Trophoblast cell (in vitro differentiated cells and primary cell): ENCODE measurements at regions not wholly inside any gene's neighbourhood (a gene's known extent, or its start where the extent isn't known, plus 50 kb on each side); places are given as distances from the start of the nearest gene placed in this dataset.
A peak's percentile ranks its signal among the peaks of the same experiment; 100 is the strongest.

ENCODE experiments used
- DNase-seq, 2 donors: peaks; one replicate each; pipeline ENCODE4 v3.0.0-alpha.2; 2016
- H2AFZ ChIP-seq: 2 replicates; pipeline ENCODE4 v1.6.1; 2013; ENCODE audit warnings: low read length, moderate library complexity, mild to moderate bottlenecking; ENCODE audit not compliant: insufficient read depth, poor library complexity
- H2AK5ac ChIP-seq: 2 replicates; pipeline ENCODE4 v1.6.1; 2013; ENCODE audit warnings: mild to moderate bottlenecking, low read length
- H2BK120ac ChIP-seq: 2 replicates; pipeline ENCODE4 v1.6.1; 2013; ENCODE audit warnings: low read length, mild to moderate bottlenecking, moderate library complexity; ENCODE audit not compliant: insufficient read depth, poor library complexity
- H2BK12ac ChIP-seq: 2 replicates; pipeline ENCODE4 v1.6.1; 2013; ENCODE audit warnings: mild to moderate bottlenecking, low read length, moderate library complexity
- H2BK5ac ChIP-seq: 2 replicates; pipeline ENCODE4 v1.6.1; 2013; ENCODE audit warnings: low read length, low read depth, moderate library complexity, mild to moderate bottlenecking; ENCODE audit not compliant: poor library complexity
- H3K14ac ChIP-seq: 2 replicates; pipeline ENCODE4 v1.6.1; 2013; ENCODE audit warnings: mild to moderate bottlenecking, low read length
- H3K18ac ChIP-seq: 2 replicates; pipeline ENCODE4 v1.6.1; 2013; ENCODE audit warnings: mild to moderate bottlenecking, low read length
- H3K23ac ChIP-seq: 2 replicates; pipeline ENCODE4 v1.6.1; 2013; ENCODE audit warnings: low read length
- H3K27ac ChIP-seq: 2 replicates; pipeline ENCODE4 v1.5.1; 2013; ENCODE audit warnings: low read depth, mild to moderate bottlenecking, inconsistent platforms, low read length, moderate library complexity
- H3K27me3 ChIP-seq: 2 replicates; pipeline ENCODE4 v1.6.1; 2013; ENCODE audit warnings: inconsistent platforms, mild to moderate bottlenecking, low read length, moderate library complexity; ENCODE audit not compliant: insufficient read depth
- H3K36me3 ChIP-seq, 2 experiments: 1 replicate in 1 of 2; 2 replicates in 1 of 2; pipeline ENCODE4 v1.6.1; 2013; ENCODE audit warnings: low read length in 2 of 2, mild to moderate bottlenecking in 2 of 2, moderate library complexity in 1 of 2; ENCODE audit not compliant: insufficient read depth in 2 of 2, control insufficient read depth in 1 of 2
- H3K4ac ChIP-seq: 2 replicates; pipeline ENCODE4 v1.6.1; 2013; ENCODE audit warnings: low read depth, mild to moderate bottlenecking, low read length, moderate library complexity
- H3K4me1 ChIP-seq, 2 experiments: 1 replicate in 1 of 2; 2 replicates in 1 of 2; pipeline ENCODE4 v1.6.1; 2013; ENCODE audit warnings: low read length in 2 of 2, mild to moderate bottlenecking in 2 of 2, moderate library complexity in 1 of 2; ENCODE audit not compliant: insufficient read depth in 2 of 2, control insufficient read depth in 1 of 2
- H3K4me2 ChIP-seq: 2 replicates; pipeline ENCODE4 v1.6.1; 2013; ENCODE audit warnings: inconsistent platforms, mild to moderate bottlenecking, low read length, moderate library complexity
- H3K4me3 ChIP-seq: 2 replicates; pipeline ENCODE4 v1.5.1; 2013; ENCODE audit warnings: mild to moderate bottlenecking, low read depth, low read length, inconsistent platforms
- H3K79me1 ChIP-seq: one replicate; pipeline ENCODE4 v1.6.1; 2013; ENCODE audit warnings: low read length
- H3K79me2 ChIP-seq: 2 replicates; pipeline ENCODE4 v1.6.1; 2013; ENCODE audit warnings: low read length, mild to moderate bottlenecking; ENCODE audit not compliant: control insufficient read depth, insufficient read depth, poor library complexity
- H3K9ac ChIP-seq: 2 replicates; pipeline ENCODE4 v1.6.1; 2013; ENCODE audit warnings: mild to moderate bottlenecking, low read length
- H3K9me3 ChIP-seq: 2 replicates; pipeline ENCODE4 v1.6.1; 2013; ENCODE audit warnings: low read depth, mild to moderate bottlenecking, control low read depth, inconsistent platforms, low read length; ENCODE audit not compliant: insufficient read depth
- H4K12ac ChIP-seq: 2 replicates; pipeline ENCODE4 v1.6.1; 2013; ENCODE audit warnings: low read depth, mild to moderate bottlenecking, low read length, moderate library complexity
- H4K8ac ChIP-seq: 2 replicates; pipeline ENCODE4 v1.6.1; 2013; ENCODE audit warnings: low read depth, mild to moderate bottlenecking, low read length, moderate library complexity
- H4K91ac ChIP-seq: one replicate; pipeline ENCODE4 v1.6.1; 2013; ENCODE audit warnings: low read depth, mild to moderate bottlenecking, low read length, moderate library complexity
- WGBS: extraction: QIAGEN DNeasy Blood & Tissue Kit; methylation state at CpG from one replicate; pipeline ENCODE4 v1.1.7; 2013; ENCODE audit warnings: missing lambda C conversion rate; ENCODE audit not compliant: insufficient read length, insufficient coverage; ENCODE audit errors: extremely low coverage; 5-methylcytosine and 5-hydroxymethylcytosine counted together

GRCh38 chr9:2481216-2481615 lies 140.4 kb upstream of the VLDLR start:
- Histone ChIP-seq H3K4me1 (peaks cover 0 to 1% of the 10 kb centered on the region in 2 experiments), H3K4ac (no peak overlapping the region), H3K18ac (no peak overlapping the region), H3K79me1 (no peaks in the 10 kb centered on the region), H2BK5ac (no peak overlapping the region), H3K4me2 (no peak overlapping the region), H4K8ac (no peak overlapping the region), H4K12ac (no peak overlapping the region), H3K14ac (no peak overlapping the region), H3K27me3 (no peaks in the 10 kb centered on the region), H3K36me3 (no peaks in the 10 kb centered on the region), H2BK12ac (no peak overlapping the region), H2BK120ac (no peak overlapping the region), H2AFZ (no peak overlapping the region), H3K9ac (no peak overlapping the region), H4K91ac (no peak overlapping the region), H3K79me2 (no peaks in the 10 kb centered on the region), H3K9me3 (no peaks in the 10 kb centered on the region), H3K4me3 (no peak overlapping the region), H2AK5ac (no peak overlapping the region), H3K23ac (no peak overlapping the region), H3K27ac (no peak overlapping the region)
- DNase-seq = no peak
- no CpG with 5 or more reads among the region's 3 CpGs for WGBS

- no peak overlapping the region for H3K27ac ChIP-seq
- no peaks in the 10 kb centered on the region for H3K27me3 ChIP-seq
- no peaks in the 10 kb centered on the region for H3K79me1 ChIP-seq
- no peak overlapping the region for H2AK5ac ChIP-seq
- no peak overlapping the region for H2BK120ac ChIP-seq
- H3K4me1 ChIP-seq = no peaks in the 10 kb centered on the region
- H2BK5ac ChIP-seq = no peak overlapping the region
- no peak overlapping the region for H3K4me2 ChIP-seq
- H4K8ac ChIP-seq = no peak overlapping the region
- H3K79me2 ChIP-seq = no peaks in the 10 kb centered on the region
- no peak overlapping the region for H3K18ac ChIP-seq
- H3K9ac ChIP-seq = no peak overlapping the region
- no peak overlapping the region for H3K4me3 ChIP-seq
- no peak overlapping the region for H4K12ac ChIP-seq
- H3K4ac ChIP-seq = no peak overlapping the region
- no peak overlapping the region for H4K91ac ChIP-seq
- H3K14ac ChIP-seq = no peak overlapping the region
- H3K9me3 ChIP-seq = no peaks in the 10 kb centered on the region
- no peak overlapping the region for H2AFZ ChIP-seq
- no peaks in the 10 kb centered on the region for H3K36me3 ChIP-seq
- no peak overlapping the region for H2BK12ac ChIP-seq
- no peak overlapping the region for H3K23ac ChIP-seq
- no peak for DNase-seq
These were observed 134.6 kb upstream of the VLDLR start for GRCh38 chr9:2486988-2487387.

- H4K8ac ChIP-seq = no peak overlapping the region
- H3K14ac ChIP-seq = no peak overlapping the region
- H3K36me3 ChIP-seq = no peaks in the 10 kb centered on the region
- H3K9ac ChIP-seq = no peak overlapping the region
- no peaks in the 10 kb centered on the region for H3K9me3 ChIP-seq
- no peak overlapping the region for H3K18ac ChIP-seq
- H3K27ac ChIP-seq = no peak overlapping the region
- no peaks in the 10 kb centered on the region for H3K27me3 ChIP-seq
- H3K79me1 ChIP-seq = peaks cover 2% of the 10 kb centered on the region
- no peak overlapping the region for H3K4me2 ChIP-seq
- H3K79me2 ChIP-seq = no peaks in the 10 kb centered on the region
- no peak overlapping the region for H2BK120ac ChIP-seq
- WGBS = no CpG with 5 or more reads among the region's 2 CpGs
- H2BK12ac ChIP-seq = peak overlapping the region; percentile 11
- H2BK5ac ChIP-seq = no peak overlapping the region
- H3K4me1 ChIP-seq = peaks cover 0 to 4% of the 10 kb centered on the region in 2 experiments
- H4K91ac ChIP-seq = no peak overlapping the region
- no peak overlapping the region for H2AK5ac ChIP-seq
- DNase-seq = no peak
- H3K23ac ChIP-seq = no peak overlapping the region
- H3K4ac ChIP-seq = no peak overlapping the region
- no peak overlapping the region for H3K4me3 ChIP-seq
- H2AFZ ChIP-seq = no peak overlapping the region
- H4K12ac ChIP-seq = no peak overlapping the region
These were observed 131.7 kb upstream of the VLDLR start for GRCh38 chr9:2489838-2490314.

GRCh38 chr9:2492161-2492560 lies 129.4 kb upstream of the VLDLR start:
- Histone ChIP-seq H4K91ac (no peak overlapping the region), H2AK5ac (no peak overlapping the region), H3K9ac (no peak overlapping the region), H2BK120ac (no peak overlapping the region), H3K23ac (no peak overlapping the region), H3K27me3 (no peaks in the 10 kb centered on the region), H3K9me3 (no peaks in the 10 kb centered on the region), H3K14ac (no peak overlapping the region), H3K79me1 (peaks cover 8% of the 10 kb centered on the region), H3K27ac (no peak overlapping the region), H2AFZ (no peak overlapping the region), H3K4me2 (no peak overlapping the region), H2BK12ac (no peak overlapping the region), H3K36me3 (peaks cover 0 to 3% of the 10 kb centered on the region in 2 experiments), H3K4me1 (peaks cover 6 to 14% of the 10 kb centered on the region in 2 experiments), H4K12ac (no peak overlapping the region), H4K8ac (no peak overlapping the region), H2BK5ac (no peak overlapping the region), H3K4me3 (no peak overlapping the region), H3K4ac (no peak overlapping the region), H3K79me2 (no peaks in the 10 kb centered on the region), H3K18ac (no peak overlapping the region)
- WGBS = no CpG with 5 or more reads among the region's 3 CpGs
- DNase-seq = no peak
